Psoas muscle (tissue), 7 donors: ENCODE measurements at regions not wholly inside any gene's neighbourhood (a gene's known extent, or its start where the extent isn't known, plus 50 kb on each side); places are given as distances from the start of the nearest gene placed in this dataset.
A peak's percentile ranks its signal among the peaks of the same experiment; 100 is the strongest.

ENCODE experiments used
- ATAC-seq, 4 donors: fragments of 200-7000 bp; cut with Tn5 transposase; one replicate each; pipeline ENCODE4 v1.9.1; 2020; ENCODE audit warnings: moderate library complexity in 3 of 4, mild to moderate bottlenecking in 2 of 4
- DNase-seq, 2 donors: peaks; one replicate each; pipeline ENCODE4 v3.0.0-alpha.2; 2020
- H3K27ac ChIP-seq: fragments of 200-600 bp; one replicate; pipeline ENCODE4 v1.8.0; 2022
- H3K27me3 ChIP-seq, 3 donors: fragments of 200-600 bp in 1 of 3; one replicate each; pipeline versions ENCODE4 v1.6.1 to v1.8.0; 2013 to 2022; ENCODE audit warnings: low read length in 2 of 3, mild to moderate bottlenecking in 2 of 3, moderate library complexity in 1 of 3; ENCODE audit not compliant: insufficient read depth in 3 of 3
- H3K36me3 ChIP-seq, 2 donors: fragments of 200-600 bp in 1 of 2; one replicate each; pipeline versions ENCODE4 v1.6.1 to v1.8.0; 2013 to 2022; ENCODE audit warnings: low read depth in 1 of 2, mild to moderate bottlenecking in 1 of 2, moderate library complexity in 1 of 2; ENCODE audit not compliant: insufficient read depth in 1 of 2
- H3K4me1 ChIP-seq: fragments of 200-600 bp; one replicate; pipeline ENCODE4 v1.8.0; 2022
- H3K4me3 ChIP-seq: fragments of 200-600 bp; one replicate; pipeline ENCODE4 v1.8.0; 2022; ENCODE audit warnings: mild to moderate bottlenecking
- H3K9me3 ChIP-seq: fragments of 200-600 bp; one replicate; pipeline ENCODE4 v1.8.0; 2022
- CTCF ChIP-seq: fragments of 200-600 bp; IDR thresholded peaks from one replicate; pipeline ENCODE4 v1.8.0; 2022; ENCODE audit warnings: antibody characterized with exemption
- WGBS, 3 donors: extraction: QIAGEN DNeasy Blood & Tissue Kit; methylation state at CpG; one replicate each; pipeline versions ENCODE4 v1.1.6 to v1.1.7; 2013; 5-methylcytosine and 5-hydroxymethylcytosine counted together
- intact Hi-C, 2 donors: fragments of 100-400 bp; cut with DNase I; formaldehyde crosslinking; loops; one replicate each; pipeline versions ENCODE4 v1.11.0 to v1.14.2; 2022
- donor health status: healthy with polysubstance abuse.
- donor health status: DM: no; HTN: no; CAD: no; lungs with moderate emphysema.
- donor health status: Bipolar disorder and iron deficiency.
- donor health status: healthy.
- donor health status: DM: yes; HTN: yes; CAD: no.
- donor health status: DM: no; HTN: no; CAD: no.
- donor health status: DM: yes; HTN: yes; CAD: no.

- H3K9me3 ChIP-seq, result no peaks in the 10 kb centered on the region
- no peak overlapping the region for H3K4me3 ChIP-seq
- ATAC-seq, result no peak
- no peaks in the 10 kb centered on the region for H3K36me3 ChIP-seq
- intact Hi-C loops, result no loop called here
- H3K4me1 ChIP-seq, result no peaks in the 10 kb centered on the region
- no peak for DNase-seq
- WGBS, 3 donors, result 83 to 88% (median 86%) methylated on average over 3 of the region's 3 CpGs
- no peaks in the 10 kb centered on the region for H3K27me3 ChIP-seq
- no peak overlapping the region for H3K27ac ChIP-seq
- TF ChIP-seq CTCF, result no peak
These were observed 586.1 kb upstream of the DPPA4 start for GRCh38 chr3:109923431-109923830.

- ATAC-seq (no peak), DNase-seq (no peak)
- intact Hi-C loops, result no loop called here
- H3K4me1 ChIP-seq, result no peaks in the 10 kb centered on the region
- no peaks in the 10 kb centered on the region for H3K36me3 ChIP-seq
- no peak overlapping the region for H3K4me3 ChIP-seq
- no peak overlapping the region for H3K27ac ChIP-seq
- no peaks in the 10 kb centered on the region for H3K9me3 ChIP-seq
- TF ChIP-seq CTCF, result no peak
- no peaks in the 10 kb centered on the region for H3K27me3 ChIP-seq
These were observed 586.9 kb upstream of the DPPA4 start for GRCh38 chr3:109924196-109924595.

GRCh38 chr3:109926376-109926775 is 589.0 kb upstream of the DPPA4 start:
- intact Hi-C loops, result no loop called here
- ATAC-seq, result no peak
- Histone ChIP-seq H3K9me3 (no peaks in the 10 kb centered on the region), H3K4me3 (no peak overlapping the region), H3K27me3 (no peaks in the 10 kb centered on the region), H3K4me1 (no peaks in the 10 kb centered on the region), H3K36me3 (no peaks in the 10 kb centered on the region), H3K27ac (no peak overlapping the region)
- WGBS, 3 donors, result 89 to 94% (median 92%) methylated on average over 8 of the region's 8 CpGs
- TF ChIP-seq CTCF, result no peak
- peak in 1 of 2 donors; percentile 17 for DNase-seq

- H3K9me3 ChIP-seq, result no peaks in the 10 kb centered on the region
- H3K27ac ChIP-seq, result no peak overlapping the region
- H3K4me1 ChIP-seq, result no peaks in the 10 kb centered on the region
- ATAC-seq (no peak), DNase-seq (no peak)
- no peak for TF ChIP-seq CTCF
- H3K27me3 ChIP-seq, result no peaks in the 10 kb centered on the region
- intact Hi-C loops, result no loop called here
- no peak overlapping the region for H3K4me3 ChIP-seq
- no peaks in the 10 kb centered on the region for H3K36me3 ChIP-seq
- WGBS, 3 donors, result 47 to 56% (median 54%) methylated on average over 2 of the region's 2 CpGs
These were observed 589.8 kb upstream of the DPPA4 start for GRCh38 chr3:109927161-109927560.

GRCh38 chr3:109927726-109928125 is 590.4 kb upstream of the DPPA4 start:
- intact Hi-C loops, result no loop called here

More at GRCh38 chr3:109927726-109928125, 590.4 kb upstream of the DPPA4 start:
- Histone ChIP-seq H3K4me3 (no peak overlapping the region), H3K36me3 (no peaks in the 10 kb centered on the region), H3K9me3 (no peaks in the 10 kb centered on the region), H3K4me1 (no peaks in the 10 kb centered on the region), H3K27me3 (no peaks in the 10 kb centered on the region), H3K27ac (no peak overlapping the region)
- TF ChIP-seq CTCF, result no peak
- no peak for DNase-seq
- no peak for ATAC-seq
